LHCN-M2 (cell line): ENCODE measurements at regions not wholly inside any gene's neighbourhood (a gene's known extent, or its start where the extent isn't known, plus 50 kb on each side); places are given as distances from the start of the nearest gene placed in this dataset.
A peak's percentile ranks its signal among the peaks of the same experiment; 100 is the strongest.
"Not testable (repeated sequence)": the region's sequence is repeated elsewhere in the genome, so short reads cannot be mapped to it uniquely, and the experiment has no call there.

Experiments used
- DNase-seq: peaks from one replicate; pipeline ENCODE4 v3.0.0-alpha.2; 2012; ENCODE audit warnings: low read depth

DNA sequence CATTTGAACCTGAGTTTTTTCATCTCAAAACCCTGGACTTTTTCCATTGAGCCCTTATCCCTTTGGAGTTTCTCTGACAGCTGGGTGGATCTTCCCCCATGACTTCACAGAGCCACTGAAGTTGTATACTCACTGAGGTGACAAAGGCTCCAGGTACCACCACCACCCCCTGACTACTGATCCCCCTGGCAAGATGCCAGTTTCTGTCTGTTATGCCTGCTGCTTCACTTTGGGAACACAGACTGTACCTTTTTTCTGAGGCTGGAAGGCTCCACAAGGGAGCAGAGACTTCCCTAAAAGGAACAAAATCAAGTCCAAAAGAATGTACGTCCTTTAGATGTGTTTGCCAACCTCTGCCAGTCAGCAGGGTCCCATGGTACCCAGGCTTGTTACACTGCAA lies 160.3 kb upstream of the JADE1 start:
- no peak for DNase-seq

DNA sequence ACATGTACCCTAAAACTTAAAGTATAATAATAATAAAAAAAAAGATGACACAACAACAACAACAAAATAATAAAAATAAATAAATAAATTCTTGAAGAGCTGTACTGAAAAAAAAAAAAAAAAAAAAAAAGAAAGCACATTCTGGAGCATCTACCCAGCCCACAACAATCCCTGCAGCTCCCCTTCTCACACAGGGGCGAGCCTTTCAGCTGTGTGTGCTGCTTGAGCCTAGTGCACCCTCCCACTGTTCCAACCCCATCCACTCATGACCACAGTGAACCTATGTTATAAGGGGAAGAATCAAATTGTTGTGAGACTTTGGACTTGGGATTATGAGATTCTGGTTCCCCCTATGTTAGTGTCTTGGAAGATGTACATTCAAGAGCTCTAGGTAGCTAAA lies 161.5 kb upstream of the JADE1 start:
- no peak for DNase-seq

DNA sequence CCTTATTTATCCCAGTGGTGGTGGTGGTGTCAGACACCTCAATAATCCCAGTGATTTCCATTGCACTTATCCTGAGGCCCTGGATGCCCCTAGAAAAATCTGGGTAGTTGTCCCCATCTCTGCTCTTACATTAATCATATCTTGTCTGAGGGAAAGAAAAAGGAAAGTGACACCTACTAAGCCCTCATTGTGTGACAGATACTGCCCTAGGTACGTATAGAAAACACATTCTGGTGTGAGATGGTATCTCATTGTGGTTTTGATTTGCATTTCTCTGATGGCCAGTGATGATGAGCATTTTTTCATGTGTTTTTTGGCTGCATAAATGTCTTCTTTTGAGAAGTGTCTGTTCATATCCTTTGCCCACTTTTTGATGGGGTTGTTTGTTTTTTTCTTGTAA lies 162.6 kb upstream of the JADE1 start:
- not testable (repeated sequence) for DNase-seq

DNA sequence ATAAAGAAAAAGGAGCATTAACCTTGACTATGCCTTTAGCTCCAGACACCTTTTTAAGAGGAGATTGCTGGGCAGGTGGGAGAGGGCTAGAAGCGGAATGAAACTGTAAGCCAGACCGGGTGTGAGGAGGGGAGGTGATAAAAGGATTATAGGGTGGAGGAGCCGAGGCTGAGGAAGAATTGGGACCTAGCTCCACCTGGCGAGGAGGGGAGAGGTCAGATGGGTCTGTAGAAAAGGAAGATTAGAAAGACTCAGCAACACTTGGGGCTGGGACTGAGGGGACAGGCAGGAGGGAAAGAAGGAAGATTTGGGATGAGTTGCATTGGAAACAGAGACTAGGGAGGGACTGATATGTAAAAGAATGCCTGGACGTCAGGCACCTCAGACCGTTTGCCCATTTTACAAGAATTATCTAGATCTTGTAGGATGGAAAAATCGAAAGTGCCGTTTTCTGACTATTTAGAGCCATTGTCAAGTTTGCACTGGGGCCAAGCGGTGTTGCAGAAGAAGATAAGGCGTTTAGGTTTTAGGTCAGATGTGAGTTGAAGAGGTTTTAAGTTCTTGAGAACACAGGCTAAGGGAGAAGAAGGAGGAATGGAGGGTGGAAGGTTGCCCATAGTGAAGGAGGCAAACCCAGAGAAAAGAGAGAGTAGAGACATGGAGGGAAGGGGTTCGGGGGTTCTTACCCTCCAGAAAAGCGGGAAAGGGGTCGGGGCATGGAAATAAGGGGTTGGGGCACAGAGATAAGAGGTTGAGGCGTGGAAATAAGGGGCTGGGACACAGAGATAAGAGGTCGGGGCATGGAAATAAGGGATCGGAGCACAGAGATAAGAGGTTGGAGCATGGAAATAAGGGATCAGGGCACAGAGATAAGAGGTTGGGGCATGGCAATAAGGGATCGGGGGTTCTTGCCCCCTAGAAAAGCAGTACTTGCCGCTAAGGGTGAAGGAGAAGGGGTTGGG lies 164.5 kb upstream of the JADE1 start:
- DNase-seq, result not testable (repeated sequence)

DNA sequence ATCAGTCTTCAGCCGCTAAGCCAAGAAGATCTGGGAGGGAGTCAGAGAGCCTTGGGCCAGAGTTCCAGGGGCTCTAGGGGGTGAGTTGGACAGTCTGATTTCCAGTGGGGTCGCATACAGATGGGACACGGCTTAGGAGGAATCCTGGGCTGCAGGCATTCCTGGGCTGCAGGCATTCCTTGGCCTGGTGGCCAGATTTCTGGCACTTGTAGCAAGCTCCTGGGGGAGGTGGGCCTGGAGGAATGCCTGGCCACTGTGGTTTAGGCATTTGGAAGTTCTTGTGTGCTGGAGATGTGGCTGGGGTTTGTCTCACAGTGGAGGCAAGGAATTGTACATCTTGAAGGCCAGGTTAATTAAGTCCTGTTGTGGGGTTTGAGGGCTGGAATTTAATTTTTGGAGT lies 165.4 kb upstream of the JADE1 start:
- DNase-seq, result not testable (repeated sequence)

DNA sequence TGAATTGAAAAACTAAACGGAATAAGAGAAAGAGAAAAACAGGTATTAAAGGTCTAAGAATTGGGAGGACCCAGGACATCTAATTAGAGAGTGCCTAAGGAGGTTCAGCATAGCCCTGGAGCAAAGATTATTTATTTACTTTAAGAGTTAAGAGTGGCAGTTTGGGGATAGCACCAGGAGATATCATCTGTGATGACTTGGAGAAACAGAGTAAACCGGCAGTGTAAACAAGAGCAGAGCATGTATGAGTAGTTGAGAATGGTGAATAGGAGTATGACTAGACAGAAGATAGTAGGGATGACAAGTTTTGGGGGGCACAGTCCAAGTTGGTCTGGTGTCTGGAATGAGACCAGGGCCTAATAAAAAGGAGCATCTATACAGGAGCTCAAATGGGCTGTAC lies 167.9 kb upstream of the JADE1 start:
- not testable (repeated sequence) for DNase-seq

DNA sequence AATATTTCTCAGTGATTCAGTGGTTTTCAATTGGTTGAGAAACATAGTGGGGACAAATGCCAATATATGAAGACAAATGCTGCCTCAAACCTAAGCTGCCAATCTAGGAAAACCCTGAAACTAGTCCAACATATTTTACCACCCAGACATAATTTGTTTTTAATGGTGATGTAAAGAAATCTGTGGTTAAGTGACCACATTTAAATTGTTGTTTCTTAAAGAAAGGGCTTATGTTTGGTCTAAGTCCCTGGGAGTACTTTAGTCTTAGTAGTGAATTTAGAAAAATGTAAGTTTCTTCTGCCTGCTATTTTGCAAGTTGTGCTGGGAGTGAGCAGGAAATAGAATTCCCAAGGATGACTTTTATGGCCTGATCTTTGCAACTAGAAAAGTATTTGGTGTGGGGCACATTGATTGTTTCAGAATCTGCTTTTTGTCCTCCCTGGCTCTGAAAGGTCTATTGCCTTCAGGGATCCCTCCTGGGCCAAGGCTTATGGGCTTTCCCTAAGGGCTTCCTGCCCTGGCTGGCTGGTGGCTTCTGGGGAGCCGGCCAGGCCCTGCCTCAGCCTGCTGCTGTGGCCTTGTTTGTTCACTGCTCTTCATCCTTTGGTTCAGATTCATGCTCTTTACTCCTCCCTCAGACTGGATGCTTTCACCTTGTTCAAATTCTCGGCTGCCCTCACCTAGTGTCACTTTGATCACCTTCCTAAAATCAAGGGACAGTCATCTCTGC lies 169.8 kb upstream of the JADE1 start:
- no peak for DNase-seq

DNA sequence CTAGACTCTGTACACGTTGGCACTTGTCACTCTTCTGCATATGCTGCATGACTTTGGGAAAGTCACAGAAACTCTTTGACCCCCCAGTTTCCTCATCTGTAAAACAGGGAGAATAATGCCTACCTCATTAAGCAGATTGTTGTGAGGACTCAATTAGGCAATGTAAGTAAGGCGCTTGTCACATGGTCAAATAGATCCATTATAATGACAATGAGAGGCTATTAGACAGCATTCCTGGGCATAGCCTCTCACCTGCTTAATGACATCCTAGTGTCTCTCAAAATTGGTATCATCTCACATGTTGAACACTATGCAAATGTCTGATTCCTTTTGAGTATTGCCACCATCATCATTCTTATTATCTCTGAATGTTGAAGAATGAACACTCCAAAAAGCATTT lies 172.6 kb upstream of the JADE1 start:
- DNase-seq, result no peak

DNA sequence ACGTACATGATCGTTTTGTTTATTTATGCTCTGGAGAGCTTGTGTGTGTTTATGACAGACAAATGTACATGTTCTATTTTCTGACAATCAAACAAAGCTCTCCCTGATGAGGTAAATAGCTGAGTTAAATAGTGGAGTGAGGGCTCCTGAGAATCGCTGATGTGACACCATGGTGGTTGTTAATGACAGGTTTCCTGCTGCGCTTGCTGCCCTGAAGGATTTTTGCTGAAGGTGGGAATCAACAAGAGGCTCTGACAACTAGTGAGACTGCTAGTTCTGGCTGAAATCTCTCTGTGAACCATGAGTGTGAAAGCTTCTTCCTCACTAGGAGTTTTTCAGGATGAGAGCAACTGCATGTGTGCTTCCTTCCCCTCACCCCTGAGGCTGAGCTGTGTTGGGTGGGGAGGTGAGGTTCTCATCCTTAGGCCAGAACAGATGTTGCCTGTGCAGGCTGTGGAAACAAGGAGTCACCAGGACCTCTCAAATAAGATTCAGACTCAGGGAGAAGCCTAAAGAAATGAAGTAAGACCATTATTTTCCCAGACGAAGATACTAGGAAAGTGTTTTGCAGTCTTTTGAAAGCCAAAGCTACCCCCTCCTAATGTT lies 173.4 kb upstream of the JADE1 start:
- no peak for DNase-seq

DNA sequence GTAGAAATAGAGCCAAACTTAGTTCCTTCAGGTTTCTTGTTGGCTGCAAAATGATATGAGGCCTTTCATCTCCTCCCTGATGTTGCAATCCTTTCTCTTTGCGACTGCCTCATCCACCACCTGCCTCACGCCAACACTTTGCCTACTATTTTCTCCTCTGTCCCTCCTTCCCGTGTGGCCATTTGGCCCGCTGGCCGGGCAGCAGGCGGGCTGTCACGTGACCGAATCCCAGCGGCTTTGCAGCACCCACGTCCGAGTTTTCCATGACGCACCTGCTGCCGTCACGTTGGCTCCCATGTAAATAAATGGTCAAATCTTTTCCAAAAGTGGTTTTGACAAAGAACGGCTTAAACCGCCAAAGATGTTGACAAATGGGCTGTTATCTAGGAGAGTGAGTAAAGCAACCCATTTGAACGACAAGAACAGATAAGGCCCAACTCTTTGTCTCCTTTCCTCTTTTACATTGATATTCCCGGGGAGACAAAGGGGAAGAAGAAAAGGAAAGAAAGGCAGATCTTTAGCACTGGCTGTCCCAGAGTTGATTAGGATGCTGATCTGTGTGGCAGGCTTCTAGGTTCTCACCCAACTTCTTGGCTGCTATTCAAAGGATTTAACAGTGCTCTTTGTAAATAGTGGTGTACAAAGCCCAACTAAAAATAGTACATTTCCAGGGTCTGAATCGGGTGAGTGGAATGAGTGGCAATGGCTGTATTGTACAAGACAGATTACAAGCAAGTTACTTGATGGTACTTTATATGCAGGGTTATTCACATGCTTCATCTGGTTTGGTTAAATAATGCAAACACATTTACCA lies 174.2 kb upstream of the JADE1 start:
- peak; percentile 34 for DNase-seq

DNA sequence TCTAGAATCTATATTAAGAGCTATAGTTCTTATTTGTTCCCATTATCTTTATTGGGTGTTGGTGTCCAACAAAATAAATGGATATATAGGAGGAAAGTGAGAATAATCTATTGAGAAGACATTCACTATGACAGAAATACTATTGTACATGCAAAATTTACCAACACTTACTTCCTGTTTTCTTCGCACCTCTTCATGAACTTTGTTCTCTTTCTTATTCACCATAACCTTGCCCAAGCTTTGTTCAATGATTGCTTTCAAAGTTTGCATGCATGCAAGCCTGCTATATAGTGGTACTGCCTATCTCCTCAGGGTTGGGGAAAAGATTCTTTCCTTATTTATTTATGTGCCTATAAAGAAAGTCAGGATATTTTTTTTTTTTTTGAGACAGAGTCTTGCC lies 176.4 kb upstream of the JADE1 start:
- no peak for DNase-seq

DNA sequence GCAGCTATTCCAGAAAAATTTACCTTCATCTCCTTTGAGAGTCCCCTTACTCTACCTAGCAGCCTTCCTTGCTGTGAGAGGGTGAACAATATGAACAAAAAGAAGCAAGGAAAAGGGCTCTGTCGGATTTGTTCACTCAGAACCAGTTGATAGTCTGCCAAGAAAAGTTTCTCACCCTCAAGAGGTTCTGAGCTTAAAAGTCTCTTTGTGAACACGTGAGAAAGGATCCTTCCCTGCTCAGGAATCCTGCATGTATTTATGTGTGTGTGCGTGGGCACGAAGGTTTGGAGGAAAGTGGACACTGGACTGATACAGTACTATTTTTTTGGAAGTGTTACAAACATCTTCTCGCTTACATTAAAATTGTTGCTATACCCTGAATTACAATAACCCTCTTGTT lies 178.6 kb upstream of the JADE1 start:
- no peak for DNase-seq

DNA sequence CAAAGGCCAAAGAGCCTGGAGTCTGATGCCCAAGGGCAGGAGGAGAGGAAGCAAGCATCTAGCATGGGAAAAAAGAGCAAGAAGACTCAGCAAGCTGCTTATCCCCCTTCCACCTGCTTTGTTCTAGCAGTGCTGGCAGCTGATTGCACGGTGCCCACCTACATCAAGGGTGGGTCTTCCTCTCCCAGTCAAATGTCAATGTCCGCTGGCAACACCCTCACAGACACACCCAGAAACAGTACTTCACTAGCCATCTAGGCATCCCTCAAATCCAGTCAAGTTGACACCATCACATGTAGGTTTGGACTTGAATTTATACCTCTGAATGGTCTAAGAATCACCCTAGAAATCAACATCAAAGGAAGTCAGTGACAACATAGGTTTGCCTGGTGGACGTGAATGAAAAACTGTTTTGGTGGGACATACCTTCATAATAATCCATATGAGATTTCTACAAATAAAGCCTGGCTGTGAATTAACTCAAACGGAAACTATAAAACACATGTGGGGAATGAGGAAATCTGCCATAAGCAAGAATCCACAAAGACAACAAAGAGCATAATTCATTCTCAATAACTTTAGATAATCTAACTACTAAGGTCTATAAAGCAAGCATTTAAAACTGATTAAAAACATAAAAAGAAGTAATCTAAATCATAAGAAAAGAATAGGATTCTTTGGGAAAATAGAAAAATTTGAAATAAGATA lies 185.8 kb upstream of the JADE1 start:
- DNase-seq, result no peak

DNA sequence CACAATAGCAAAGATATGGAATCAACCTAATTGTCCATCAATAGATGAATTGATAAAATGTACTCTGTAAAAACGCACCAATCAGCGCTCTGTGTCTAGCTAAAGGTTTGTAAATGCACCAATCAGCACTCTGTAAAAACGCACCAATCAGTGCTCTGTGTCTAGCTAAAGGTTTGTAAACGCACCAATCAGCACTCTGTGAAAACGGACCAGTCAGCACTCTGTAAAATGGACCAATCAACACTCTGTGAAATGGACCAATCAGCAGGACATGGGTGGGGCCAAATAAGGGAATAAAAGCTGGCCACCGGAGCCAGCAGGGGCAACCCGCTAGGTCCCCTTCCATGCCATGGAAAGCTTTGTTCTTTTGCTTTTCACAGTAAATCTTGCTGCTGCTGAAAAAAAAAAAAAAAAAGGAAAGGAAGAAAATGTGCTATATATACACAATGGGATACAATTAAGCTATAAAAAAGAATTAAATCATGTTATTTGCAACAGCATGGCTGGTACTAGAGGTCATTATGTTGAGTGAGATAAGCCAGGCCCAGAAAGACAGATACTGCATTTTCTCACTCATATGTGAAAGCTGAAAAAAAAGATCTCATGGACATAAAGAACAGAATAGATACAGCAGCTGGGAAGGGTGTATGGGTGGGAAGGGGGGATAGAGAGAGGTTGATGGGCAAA lies 189.1 kb upstream of the JADE1 start:
- DNase-seq, result not testable (repeated sequence)

DNA sequence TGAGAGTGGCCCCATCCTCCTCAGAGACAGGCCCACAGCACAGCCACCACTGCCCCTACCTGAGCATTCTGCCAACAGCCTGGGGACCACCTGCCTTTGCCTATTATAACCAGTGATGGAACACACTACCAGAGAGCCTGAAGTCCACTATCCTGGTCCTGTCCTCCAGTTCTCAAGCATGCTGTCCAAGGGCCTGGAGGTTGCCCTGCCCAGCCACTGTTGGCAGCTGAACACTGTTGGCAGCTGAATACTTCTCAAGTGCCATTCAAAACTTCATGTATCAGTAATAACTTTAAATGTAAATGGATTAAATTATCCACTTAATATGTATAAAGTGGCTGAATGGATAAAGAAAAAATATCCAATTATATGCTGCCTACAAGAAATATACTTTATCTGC lies 194.3 kb upstream of the JADE1 start:
- DNase-seq, result no peak

DNA sequence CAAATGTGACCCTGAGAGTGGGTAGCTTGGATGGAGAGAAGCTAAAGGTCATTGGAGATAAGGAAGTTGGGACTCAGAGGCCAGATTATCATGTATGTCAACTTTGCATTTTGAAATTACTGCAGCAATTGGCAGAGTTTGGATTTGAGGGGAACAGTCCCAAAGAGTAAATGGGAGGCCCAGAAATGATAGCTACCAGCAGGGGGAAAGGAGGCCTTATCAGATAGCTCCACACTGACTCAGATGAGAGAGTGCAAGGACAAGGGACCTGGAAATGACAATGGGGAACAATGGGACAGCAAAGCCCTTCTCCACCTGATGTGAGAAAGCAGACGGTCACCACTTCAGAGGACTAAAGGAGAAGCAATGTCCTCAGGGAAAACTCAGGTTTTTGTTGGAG lies 201.5 kb upstream of the JADE1 start:
- DNase-seq, result no peak

DNA sequence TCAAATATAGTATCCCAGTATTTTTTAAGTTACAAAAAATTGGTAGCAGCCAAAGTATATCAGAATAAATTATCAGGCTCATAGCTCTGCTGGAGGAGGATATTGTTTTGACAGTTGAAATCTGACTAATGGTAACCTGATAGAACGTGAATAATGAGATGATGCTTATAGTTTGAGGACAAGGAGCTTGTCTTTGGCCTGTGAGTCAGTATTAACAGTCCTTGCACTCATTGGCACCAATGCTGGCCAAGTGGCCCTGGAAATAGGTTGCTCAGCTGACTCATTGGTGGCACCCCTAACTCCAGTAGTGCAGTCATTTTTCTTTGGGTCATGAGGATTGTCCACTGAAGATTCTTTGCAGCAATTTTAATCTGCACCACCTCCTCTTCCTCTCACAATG lies 203.3 kb upstream of the JADE1 start:
- DNase-seq, result peak; percentile 88

DNA sequence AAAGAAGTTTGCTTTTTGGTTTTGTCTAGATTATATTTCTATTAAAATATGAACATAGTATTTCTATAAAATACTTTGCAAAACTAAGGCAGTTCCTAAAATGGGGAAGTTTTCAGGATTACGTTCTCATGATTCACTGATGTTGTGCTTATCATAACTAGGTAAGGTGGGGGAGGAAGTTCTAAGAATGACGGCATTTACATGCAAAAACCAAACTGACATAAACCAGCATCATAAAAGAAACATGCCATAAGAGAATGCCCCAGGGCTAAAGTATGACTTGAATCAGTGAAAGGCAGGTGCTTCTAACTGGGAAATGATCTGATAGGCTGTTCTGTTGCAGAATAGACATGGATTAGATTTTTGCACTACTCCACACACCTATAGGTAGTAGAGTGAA lies 204.7 kb upstream of the JADE1 start:
- DNase-seq, result no peak

DNA sequence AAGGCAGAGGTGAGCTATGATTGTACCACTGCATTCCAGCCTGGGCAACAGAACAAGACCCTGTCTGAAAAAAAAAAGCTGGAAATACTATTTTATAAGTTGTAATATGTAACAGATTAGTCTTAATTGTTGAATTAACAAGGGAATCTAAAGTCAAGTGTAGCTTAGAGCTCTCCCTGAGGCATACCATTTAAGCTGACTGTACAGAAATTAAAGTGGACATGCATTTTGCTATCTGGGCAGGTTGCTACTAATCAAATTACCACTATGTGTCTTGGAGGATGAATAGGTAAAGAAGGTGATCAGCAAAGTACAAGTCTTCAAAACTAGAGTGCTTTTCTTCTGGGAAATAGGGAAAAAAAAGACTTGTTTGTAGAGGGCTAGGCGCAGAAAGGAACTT lies 205.3 kb upstream of the JADE1 start:
- no peak for DNase-seq

DNA sequence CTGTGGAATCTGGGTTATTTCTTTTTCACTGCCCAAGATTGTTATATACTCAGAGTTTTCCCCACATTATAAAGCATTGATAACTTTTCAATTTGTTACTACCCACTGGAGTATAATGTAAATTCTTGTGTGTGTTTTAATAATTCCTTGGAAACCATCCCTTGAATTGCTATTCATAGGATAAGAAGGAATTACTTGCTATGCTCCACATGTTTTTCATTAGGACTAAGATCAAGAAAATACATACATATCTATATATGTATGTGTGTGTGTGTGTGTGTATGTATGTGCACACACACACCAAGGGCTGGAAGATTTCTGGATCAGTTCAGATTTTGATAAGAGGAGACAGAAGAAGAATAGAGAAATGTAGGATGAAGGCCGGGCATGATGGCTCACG lies 206.4 kb upstream of the JADE1 start:
- no peak for DNase-seq
